ENCODE measurements at regions not wholly inside any gene's neighbourhood (a gene's known extent, or its start where the extent isn't known, plus 50 kb on each side); places are given as distances from the start of the nearest gene placed in this dataset.
"Not testable (repeated sequence)": the region's sequence is repeated elsewhere in the genome, so short reads cannot be mapped to it uniquely, and the experiment has no call there.

DNA sequence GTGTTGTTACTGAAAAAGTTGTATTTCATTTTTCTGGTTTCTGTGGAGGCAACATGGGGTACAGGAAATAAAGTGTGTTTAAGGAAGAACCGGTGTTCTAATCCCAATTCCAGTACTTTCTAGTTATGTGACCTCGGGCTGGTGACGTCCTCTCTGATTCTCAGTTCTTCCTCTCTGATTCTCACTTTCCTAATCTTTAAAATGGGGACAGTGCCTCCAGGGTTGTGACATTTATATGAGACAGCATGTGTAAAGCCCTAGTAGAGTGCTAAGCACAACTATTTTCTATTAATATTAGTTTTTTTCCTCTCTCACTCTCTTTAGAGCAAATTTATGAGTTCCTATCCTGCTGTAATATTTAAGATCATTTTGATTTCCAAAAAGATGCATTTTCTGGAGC, 50.9 kb upstream of the PTPDC1 start:
- FAIRE-seq (no peak), DNase-seq (ENCODE audit: extremely low spot score, insufficient read length, low read depth) (no peak)

DNA sequence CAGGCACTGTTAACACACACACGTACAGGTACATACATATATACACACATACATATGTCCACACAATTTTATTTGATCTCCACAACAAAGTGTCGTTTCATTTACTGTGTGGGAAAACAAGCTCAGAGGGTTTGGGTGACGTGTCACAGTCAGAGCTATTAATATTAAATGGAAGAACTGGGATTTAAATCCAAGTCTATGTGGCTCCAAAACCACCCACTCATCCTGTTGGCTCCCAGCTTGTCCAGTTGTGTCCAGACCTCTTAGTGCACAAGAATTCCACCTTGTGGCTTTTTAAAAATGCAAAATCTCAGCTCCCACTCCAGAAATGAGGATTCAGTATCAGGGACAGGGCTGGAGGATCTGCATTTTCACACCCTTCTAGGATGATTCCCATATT, 52.3 kb upstream of the PTPDC1 start:
- DNase-seq (ENCODE audit: extremely low spot score, insufficient read length, low read depth) (no peak), FAIRE-seq (no peak)

DNA sequence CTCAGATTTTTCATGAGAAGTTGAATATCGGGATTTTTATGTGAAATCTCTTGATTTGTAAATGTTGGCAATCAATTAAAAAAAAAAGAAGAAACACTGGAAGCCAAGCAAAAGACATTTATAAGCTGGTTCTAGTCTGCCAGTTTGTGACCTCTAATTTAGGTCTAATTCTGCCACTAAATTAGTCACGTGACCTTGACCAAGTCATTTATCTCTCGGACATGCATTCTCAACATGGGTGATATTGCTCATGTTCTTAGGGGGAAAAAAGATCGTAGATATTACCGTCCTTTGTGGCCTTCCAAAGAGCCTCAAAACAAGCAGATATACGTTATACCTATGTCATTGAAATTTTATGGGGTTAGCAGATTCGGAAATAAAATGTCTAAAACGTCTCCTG, 52.9 kb upstream of the PTPDC1 start:
- no peak for DNase-seq (ENCODE audit: extremely low spot score, insufficient read length, low read depth)
- FAIRE-seq, result no peak

DNA sequence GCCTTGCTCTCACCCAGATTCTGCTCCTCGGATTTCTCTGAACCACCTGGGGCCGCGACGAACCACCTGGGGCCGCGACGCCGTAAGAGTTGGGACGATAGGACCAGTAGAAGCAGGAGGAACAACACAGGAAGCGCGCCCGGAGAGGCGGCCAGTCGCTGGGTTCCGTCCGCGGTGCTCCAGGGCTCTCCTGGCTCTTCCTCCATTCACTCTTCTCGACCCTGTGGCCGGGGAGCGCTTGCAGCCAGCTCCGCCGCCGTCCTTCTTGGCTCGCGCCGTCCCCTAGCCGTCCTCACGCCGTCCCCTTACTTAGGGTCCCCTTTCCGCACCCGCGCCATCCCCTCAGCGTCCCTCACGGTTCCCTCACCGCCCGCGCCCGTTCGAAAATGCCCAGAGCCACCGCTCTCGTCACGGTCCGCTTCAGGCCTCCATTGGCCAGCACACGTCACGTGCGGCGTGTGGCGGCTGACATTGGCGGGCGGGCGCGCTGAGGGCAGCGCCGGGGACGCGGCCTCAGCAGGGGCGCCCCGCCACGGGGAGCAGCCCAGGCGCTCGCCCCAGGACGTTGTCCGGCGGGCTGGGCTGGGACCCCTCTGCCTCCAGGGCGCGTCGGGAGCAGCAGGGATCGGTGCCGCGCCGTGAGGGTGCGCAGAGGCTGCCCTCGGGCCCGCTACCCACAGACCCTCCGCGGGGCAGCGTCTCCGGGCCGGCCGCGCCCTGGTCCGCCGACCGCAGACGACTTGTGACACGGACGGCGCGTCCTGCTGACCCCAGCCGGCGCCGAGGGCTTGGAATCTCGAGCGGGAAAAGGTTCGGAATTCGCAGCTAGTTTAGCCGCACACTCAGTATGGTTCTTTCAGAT, 53.7 kb upstream of the PTPDC1 start:
- peak; percentile 86 for DNase-seq (ENCODE audit: extremely low spot score, insufficient read length, low read depth)
- peak; percentile 90 for FAIRE-seq

DNA sequence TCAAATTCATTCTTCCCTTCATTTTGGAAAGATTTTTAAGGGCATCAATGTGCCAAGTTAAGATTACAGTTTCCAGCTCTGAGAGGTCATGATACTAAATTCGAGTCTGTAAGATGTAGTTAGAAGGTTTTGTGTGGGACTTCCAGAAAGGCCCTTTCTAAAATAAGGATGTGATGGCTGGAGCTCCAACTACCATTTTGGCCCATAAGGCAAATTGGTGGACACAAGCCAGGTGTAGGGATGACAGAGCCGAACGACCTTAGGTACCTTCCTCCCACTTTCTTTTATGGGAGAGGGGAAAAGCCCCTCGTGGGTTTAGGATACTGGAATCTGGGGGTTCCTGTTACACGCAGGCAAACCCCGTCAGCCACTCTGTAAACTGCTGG, 54.3 kb upstream of the PTPDC1 start:
- no peak for FAIRE-seq
- no peak for DNase-seq (ENCODE audit: extremely low spot score, insufficient read length, low read depth)

DNA sequence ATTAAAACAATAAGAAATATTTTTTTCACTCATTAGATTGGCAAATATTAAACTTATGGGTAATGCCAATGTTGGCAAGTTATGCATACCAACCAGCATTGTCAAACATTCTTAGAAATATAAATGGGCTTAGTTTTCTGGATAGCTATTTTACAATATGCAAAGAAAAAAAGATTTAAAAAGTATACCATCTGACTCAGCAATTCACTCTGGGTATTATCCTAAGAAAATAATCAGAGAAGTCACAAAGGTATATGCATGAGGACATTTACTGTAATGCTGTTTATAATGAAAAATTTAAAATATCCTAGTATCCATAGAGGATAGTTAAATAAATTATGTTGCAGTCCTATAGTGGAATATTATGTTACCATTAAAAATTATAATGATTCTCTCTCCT, 57.4 kb upstream of the PTPDC1 start:
- DNase-seq (ENCODE audit: extremely low spot score, insufficient read length, low read depth), result no peak
- FAIRE-seq, result no peak

DNA sequence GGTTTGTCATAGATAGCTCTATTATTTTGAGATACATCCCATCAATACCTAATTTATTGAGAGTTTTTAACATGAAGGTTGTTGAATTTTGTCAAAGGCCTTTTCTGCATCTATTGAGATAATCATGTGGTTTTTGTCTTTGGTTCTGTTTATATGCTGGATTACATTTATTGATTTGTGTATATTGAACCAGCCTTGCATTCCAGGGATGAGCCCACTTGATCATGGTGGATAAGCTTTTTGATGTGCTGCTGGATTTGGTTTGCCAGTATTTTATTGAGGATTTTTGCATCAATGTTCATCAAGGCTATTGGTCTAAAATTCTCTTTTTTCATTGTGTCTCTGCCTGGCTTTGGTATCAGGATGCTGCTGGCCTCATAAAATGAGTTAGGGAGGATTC, 61.8 kb upstream of the PTPDC1 start:
- DNase-seq (ENCODE audit: extremely low spot score, insufficient read length, low read depth); FAIRE-seq: not testable (repeated sequence)

DNA sequence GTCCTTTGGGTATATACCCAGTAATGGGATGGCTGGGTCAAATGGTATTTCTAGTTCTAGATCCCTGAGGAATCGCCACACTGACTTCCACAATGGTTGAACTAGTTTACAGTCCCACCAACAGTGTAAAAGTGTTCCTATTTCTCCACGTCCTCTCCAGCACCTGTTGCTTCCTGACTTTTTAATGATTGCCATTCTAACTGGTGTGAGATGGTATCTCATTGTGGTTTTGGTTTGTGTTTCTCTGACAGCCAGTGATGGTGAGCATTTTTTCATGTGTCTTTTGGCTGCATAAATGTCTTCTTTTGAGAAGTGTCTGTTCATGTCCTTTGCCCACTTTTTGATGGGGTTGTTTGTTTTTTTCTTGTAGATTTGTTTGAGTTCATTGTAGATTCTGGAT, 63.4 kb upstream of the PTPDC1 start:
- not testable (repeated sequence) for DNase-seq (ENCODE audit: extremely low spot score, insufficient read length, low read depth); FAIRE-seq

DNA sequence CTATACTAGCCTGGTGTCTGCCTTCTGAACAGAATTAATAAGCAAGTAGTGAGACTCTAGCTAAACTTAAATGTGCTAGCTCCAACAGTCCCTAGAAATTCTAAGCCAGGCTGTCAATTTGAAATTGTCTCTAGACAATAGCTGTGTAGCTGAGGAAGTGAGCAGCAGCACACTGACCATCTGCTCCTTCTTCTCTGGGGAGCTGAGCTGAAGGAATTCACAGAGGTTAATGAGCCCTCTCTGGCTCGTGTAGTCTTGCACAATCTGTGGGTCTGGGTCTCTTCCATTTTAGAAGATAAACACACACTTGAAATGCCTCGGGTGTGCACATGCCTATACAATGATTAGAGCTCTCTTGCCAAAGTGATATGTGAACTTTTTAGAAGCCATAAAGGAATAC, 63.5 kb upstream of the BARX1 start:
- no peak for DNase-seq (ENCODE audit: extremely low spot score, insufficient read length, low read depth)
- no peak for FAIRE-seq

DNA sequence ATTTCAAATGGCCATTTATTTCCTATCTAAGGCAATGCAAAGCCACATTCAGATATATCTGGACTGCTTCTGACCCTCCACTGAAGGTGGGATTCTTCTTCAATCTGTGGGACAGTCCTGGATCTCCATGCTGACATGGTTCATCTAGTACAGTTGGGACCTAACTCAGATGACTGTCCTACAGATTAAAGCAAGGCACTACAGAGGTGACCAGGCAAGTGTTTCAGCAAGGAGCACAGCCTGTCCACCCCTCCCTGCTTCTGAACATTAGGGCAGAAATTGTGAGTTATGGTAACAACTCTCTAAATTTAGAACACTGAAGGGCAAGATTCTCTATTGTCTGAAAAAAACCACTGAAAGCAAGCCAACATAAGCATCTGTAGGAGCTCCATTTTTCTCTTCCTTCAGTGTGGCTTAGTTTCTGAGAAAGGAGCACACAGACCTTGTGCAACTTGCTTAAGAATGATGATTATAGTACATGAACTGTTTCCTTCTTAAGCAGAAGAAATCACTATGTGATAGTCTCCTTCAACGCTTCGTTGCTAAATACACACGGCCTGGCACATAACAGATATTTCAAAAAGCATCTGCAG, 62.9 kb upstream of the BARX1 start:
- DNase-seq (ENCODE audit: extremely low spot score, insufficient read length, low read depth), result no peak
- no peak for FAIRE-seq

DNA sequence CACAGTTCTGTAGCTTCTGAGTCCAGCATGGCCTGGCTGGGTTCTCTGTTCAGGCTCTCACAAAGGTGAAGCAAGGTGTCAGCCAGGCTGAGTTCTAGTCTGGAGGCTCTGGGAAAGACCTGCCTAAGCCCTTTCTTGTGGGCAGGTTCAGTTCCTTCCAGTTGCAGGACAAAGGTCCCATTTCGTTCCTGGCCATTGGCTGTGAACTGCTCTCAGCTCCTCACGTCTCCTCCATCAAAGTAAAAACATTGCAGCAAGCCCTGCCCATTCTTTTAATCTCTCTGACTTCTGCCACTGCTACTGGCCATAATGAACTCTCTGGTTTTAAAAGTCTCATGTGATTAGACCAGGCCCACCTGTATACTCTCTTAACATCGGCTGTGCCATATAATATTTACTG, 61.6 kb upstream of the BARX1 start:
- FAIRE-seq, result no peak
- no peak for DNase-seq (ENCODE audit: extremely low spot score, insufficient read length, low read depth)

DNA sequence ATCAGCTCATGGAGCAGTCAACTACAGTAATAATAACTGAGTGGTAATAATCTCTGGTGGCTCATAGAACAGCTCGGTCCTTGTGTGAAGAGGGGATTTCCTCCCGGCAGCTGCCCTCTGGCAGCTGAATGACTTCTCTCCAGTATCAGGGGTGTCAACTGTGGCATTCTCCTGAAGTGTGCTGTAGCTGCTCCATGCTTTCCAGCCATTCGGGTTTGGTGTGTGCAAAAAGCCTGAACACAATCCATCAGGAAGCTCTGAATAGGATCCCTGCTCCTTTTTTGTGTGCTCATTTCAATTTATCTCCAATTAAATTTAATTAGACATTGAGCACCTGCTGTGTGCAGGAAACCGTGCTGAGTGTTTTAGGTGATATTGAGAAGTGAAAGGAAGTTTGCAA, 59.8 kb upstream of the BARX1 start:
- no peak for FAIRE-seq

DNA sequence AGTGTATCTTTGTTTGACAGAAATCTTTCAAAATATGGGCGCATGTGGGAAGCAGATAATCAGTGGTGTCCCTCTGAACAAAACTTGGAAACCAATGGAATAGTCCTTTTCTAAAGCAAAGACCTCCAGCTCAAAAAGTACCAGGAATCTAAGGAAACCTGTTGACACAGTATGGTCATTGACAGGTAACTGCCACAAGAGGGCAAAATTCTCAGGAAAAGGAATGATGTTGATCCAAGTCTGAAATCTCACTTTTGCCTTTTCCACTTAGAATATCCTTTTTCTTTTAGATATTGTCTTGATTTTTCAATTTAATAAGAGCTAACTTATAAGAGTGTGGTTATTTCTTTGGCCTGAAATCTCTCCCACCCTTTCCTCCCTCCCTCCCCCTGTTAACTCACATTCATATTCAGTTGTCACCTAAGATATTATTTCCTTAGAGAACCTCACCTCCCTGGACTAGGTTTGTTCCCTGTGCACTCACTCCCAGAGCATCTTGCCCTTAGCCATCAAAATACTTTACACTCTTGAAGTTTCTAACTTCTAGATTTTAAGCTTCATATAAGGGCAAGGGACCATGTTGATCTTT, 59.0 kb upstream of the BARX1 start:
- DNase-seq (ENCODE audit: extremely low spot score, insufficient read length, low read depth), result peak; percentile 8
- FAIRE-seq, result peak; percentile 54

More for the DNA sequence above, 59.8 kb upstream of the BARX1 start:
- DNase-seq (ENCODE audit: extremely low spot score, insufficient read length, low read depth), result no peak

DNA sequence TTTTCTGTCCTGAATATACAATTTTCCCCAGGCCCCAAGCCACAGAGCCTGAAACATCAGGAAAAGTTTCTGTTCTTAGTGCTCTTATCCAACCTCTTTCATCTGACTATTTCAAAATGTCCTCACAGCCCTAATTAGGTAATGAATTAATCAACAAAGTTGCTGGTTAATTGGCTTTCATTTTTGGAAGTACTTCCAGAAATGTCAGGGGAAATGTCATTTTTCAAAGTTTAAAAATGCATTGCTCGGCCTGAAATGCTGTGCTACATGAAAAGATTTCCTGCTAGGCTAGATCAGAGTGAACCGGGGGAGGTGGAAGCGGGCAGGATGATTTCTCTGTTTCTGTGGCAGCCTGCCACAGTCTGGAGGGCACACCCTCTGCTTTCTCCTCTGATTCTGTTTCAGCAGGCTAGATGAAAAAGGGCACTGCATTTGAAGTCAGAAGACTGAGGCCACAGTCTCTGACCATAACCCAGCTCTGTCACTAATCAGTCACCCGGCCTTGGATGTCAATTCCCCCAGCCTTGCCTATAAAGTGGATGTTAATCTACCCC, 55.9 kb upstream of the BARX1 start:
- FAIRE-seq, result no peak
- DNase-seq (ENCODE audit: extremely low spot score, insufficient read length, low read depth), result no peak

DNA sequence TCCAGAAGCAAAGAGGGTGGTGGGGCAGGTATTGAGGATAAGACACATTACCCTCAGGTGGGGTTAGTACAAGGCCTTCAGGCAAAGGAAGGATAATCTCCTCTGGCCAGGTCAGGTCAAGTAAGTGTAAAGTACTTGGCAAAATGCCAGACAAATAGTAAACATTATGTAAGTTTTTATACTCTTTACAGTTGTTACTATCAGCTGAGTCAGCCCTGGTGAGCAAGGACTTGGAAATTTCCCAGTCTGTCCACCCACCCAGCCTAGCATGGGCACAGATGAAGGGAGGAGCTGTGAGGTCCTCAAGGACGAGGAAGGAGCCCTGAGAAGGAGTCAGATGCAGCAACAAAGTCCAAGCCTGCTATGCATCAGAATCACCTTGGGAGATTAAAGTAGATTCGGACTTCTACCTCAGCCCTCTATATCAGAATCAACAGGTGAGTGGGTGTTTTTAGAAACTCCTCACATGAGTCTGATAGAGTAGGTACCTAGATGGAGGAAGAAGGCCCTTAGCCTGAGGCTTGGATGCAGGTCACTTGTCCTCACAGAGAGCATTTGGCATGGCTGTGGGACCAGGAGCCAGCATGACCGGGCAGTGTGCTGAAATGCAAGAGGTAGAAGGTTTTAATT, 50.2 kb upstream of the BARX1 start:
- DNase-seq (ENCODE audit: extremely low spot score, insufficient read length, low read depth), result no peak
- FAIRE-seq, result no peak

Data from GM18507 (cell line).